Hematopoietic multipotent progenitor cell treated with erythropoietin and hydrocortisone succinate and interleukin-3 and kit ligand, for 8 days (in vitro differentiated cells): ENCODE measurements at regions not wholly inside any gene's neighbourhood (a gene's known extent, or its start where the extent isn't known, plus 50 kb on each side); places are given as distances from the start of the nearest gene placed in this dataset.
A peak's percentile ranks its signal among the peaks of the same experiment; 100 is the strongest.
"Not testable (repeated sequence)": the region's sequence is repeated elsewhere in the genome, so short reads cannot be mapped to it uniquely, and the experiment has no call there.

ENCODE experiments used
- DNase-seq: peaks from one replicate; pipeline ENCODE4 v3.0.0-alpha.2; 2015

- DNase-seq, result not testable (repeated sequence)
These were observed 201.2 kb downstream of the TBC1D2B start for GRCh38 chr15:77876107-77876820.

- peak; percentile 66 for DNase-seq
These were observed 202.3 kb downstream of the TBC1D2B start for GRCh38 chr15:77875066-77875721.

- DNase-seq, result no peak
These were observed 203.4 kb downstream of the TBC1D2B start for GRCh38 chr15:77874063-77874462.

- DNase-seq, result not testable (repeated sequence)
These were observed 204.7 kb downstream of the TBC1D2B start for GRCh38 chr15:77872521-77873425.

- no peak for DNase-seq
These were observed 205.6 kb downstream of the TBC1D2B start for GRCh38 chr15:77871852-77872371.

- DNase-seq, result peak; percentile 57
These were observed 207.1 kb downstream of the TBC1D2B start for GRCh38 chr15:77870195-77871065.

- no peak for DNase-seq
These were observed 208.3 kb downstream of the TBC1D2B start for GRCh38 chr15:77869021-77869895.

- not testable (repeated sequence) for DNase-seq
These were observed 209.4 kb downstream of the TBC1D2B start for GRCh38 chr15:77868048-77868629.

GRCh38 chr15:77867266-77868047 is 210.1 kb downstream of the TBC1D2B start:
- DNase-seq, result no peak

GRCh38 chr15:77866596-77867125 is 210.8 kb downstream of the TBC1D2B start:
- DNase-seq, result no peak

GRCh38 chr15:77866186-77866585 is 211.3 kb downstream of the TBC1D2B start:
- DNase-seq, result no peak

- DNase-seq, result no peak
These were observed 211.8 kb downstream of the TBC1D2B start for GRCh38 chr15:77865701-77866100.

- no peak for DNase-seq
These were observed 212.4 kb downstream of the TBC1D2B start for GRCh38 chr15:77865106-77865610.

GRCh38 chr15:77864211-77865105 is 213.1 kb downstream of the TBC1D2B start:
- no peak for DNase-seq

GRCh38 chr15:77863491-77864105 is 213.9 kb downstream of the TBC1D2B start:
- no peak for DNase-seq

- no peak for DNase-seq
These were observed 214.8 kb downstream of the TBC1D2B start for GRCh38 chr15:77862651-77863104.

GRCh38 chr15:77861997-77862635 is 215.4 kb downstream of the TBC1D2B start:
- DNase-seq, result not testable (repeated sequence)
